SH-SY5Y (cell line): ENCODE measurements at regions not wholly inside any gene's neighbourhood (a gene's known extent, or its start where the extent isn't known, plus 50 kb on each side); places are given as distances from the start of the nearest gene placed in this dataset.

ENCODE experiments used
- GATA2 ChIP-seq: IDR thresholded peaks from 2 replicates; pipeline ENCODE4 v1.6.1; 2011; ENCODE audit warnings: mild to moderate bottlenecking, low read depth, low read length
- GATA3 ChIP-seq: IDR thresholded peaks from 2 replicates; pipeline ENCODE4 v1.6.1; 2011; ENCODE audit warnings: low read depth, mild to moderate bottlenecking, low read length, moderate library complexity

- no peak for TF ChIP-seq GATA2
- no peak for TF ChIP-seq GATA3
Observed at GRCh38 chr11:22115470-22116029, 77.3 kb upstream of the ANO5 start.
